ENCODE measurements at regions not wholly inside any gene's neighbourhood (a gene's known extent, or its start where the extent isn't known, plus 50 kb on each side); places are given as distances from the start of the nearest gene placed in this dataset.

- in situ Hi-C loops (cut with MboI; ENCODE audit: low sequenced_read_pairs), result no loop called here
Observed at GRCh38 chr5:145129797-145130196, 705.3 kb downstream of the PRELID2 start.

GRCh38 chr5:145124806-145125205, 710.3 kb downstream of the PRELID2 start:
- in situ Hi-C loops (cut with MboI; ENCODE audit: low sequenced_read_pairs), result no loop called here

- in situ Hi-C loops (cut with MboI; ENCODE audit: low sequenced_read_pairs), result no loop called here
Observed at GRCh38 chr5:145118611-145119010, 716.5 kb downstream of the PRELID2 start.

- in situ Hi-C loops (cut with MboI; ENCODE audit: low sequenced_read_pairs), result no loop called here
Observed at GRCh38 chr5:145118127-145118526, 717.0 kb downstream of the PRELID2 start.

GRCh38 chr5:145117285-145117684, 717.9 kb downstream of the PRELID2 start:
- in situ Hi-C loops (cut with MboI; ENCODE audit: low sequenced_read_pairs), result no loop called here

GRCh38 chr5:145111420-145111819, 723.7 kb downstream of the PRELID2 start:
- in situ Hi-C loops (cut with MboI; ENCODE audit: low sequenced_read_pairs), result no loop called here

GRCh38 chr5:145110834-145111233, 724.3 kb downstream of the PRELID2 start:
- in situ Hi-C loops (cut with MboI; ENCODE audit: low sequenced_read_pairs), result no loop called here

- in situ Hi-C loops (cut with MboI; ENCODE audit: low sequenced_read_pairs), result no loop called here
Observed at GRCh38 chr5:145110181-145110580, 725.0 kb downstream of the PRELID2 start.

- in situ Hi-C loops (cut with MboI; ENCODE audit: low sequenced_read_pairs), result no loop called here
Observed at GRCh38 chr5:145105384-145105783, 729.8 kb downstream of the PRELID2 start.

- in situ Hi-C loops (cut with MboI; ENCODE audit: low sequenced_read_pairs), result no loop called here
Observed at GRCh38 chr5:145104106-145104505, 731.0 kb downstream of the PRELID2 start.

- in situ Hi-C loops (cut with MboI; ENCODE audit: low sequenced_read_pairs), result no loop called here
Observed at GRCh38 chr5:145101246-145101645, 733.9 kb downstream of the PRELID2 start.

- in situ Hi-C loops (cut with MboI; ENCODE audit: low sequenced_read_pairs), result no loop called here
Observed at GRCh38 chr5:145090115-145090514, 745.0 kb downstream of the PRELID2 start.

- in situ Hi-C loops (cut with MboI; ENCODE audit: low sequenced_read_pairs), result no loop called here
Observed at GRCh38 chr5:145084834-145085233, 750.3 kb downstream of the PRELID2 start.

- in situ Hi-C loops (cut with MboI; ENCODE audit: low sequenced_read_pairs), result no loop called here
Observed at GRCh38 chr5:145077028-145077427, 758.1 kb downstream of the PRELID2 start.

GRCh38 chr5:145076040-145076439, 759.1 kb downstream of the PRELID2 start:
- in situ Hi-C loops (cut with MboI; ENCODE audit: low sequenced_read_pairs), result no loop called here

- in situ Hi-C loops (cut with MboI; ENCODE audit: low sequenced_read_pairs), result no loop called here
Observed at GRCh38 chr5:145072889-145073288, 762.3 kb downstream of the PRELID2 start.

GRCh38 chr5:145068721-145069120, 766.4 kb downstream of the PRELID2 start:
- in situ Hi-C loops (cut with MboI; ENCODE audit: low sequenced_read_pairs), result no loop called here

GRCh38 chr5:145062280-145063062, 772.7 kb downstream of the PRELID2 start:
- in situ Hi-C loops (cut with MboI; ENCODE audit: low sequenced_read_pairs), result no loop called here

- in situ Hi-C loops (cut with MboI; ENCODE audit: low sequenced_read_pairs), result no loop called here
Observed at GRCh38 chr5:145056800-145057199, 778.3 kb downstream of the PRELID2 start.

- in situ Hi-C loops (cut with MboI; ENCODE audit: low sequenced_read_pairs), result no loop called here
Observed at GRCh38 chr5:145050181-145050580, 785.0 kb downstream of the PRELID2 start.

GRCh38 chr5:145044970-145045369, 790.2 kb downstream of the PRELID2 start:
- in situ Hi-C loops (cut with MboI; ENCODE audit: low sequenced_read_pairs), result no loop called here

GRCh38 chr5:145028626-145029025, 806.5 kb downstream of the PRELID2 start:
- in situ Hi-C loops (cut with MboI; ENCODE audit: low sequenced_read_pairs), result no loop called here

GRCh38 chr5:145027286-145027685, 807.9 kb downstream of the PRELID2 start:
- in situ Hi-C loops (cut with MboI; ENCODE audit: low sequenced_read_pairs), result no loop called here
